ENCODE measurements at regions not wholly inside any gene's neighbourhood (a gene's known extent, or its start where the extent isn't known, plus 50 kb on each side); places are given as distances from the start of the nearest gene placed in this dataset.

DNA sequence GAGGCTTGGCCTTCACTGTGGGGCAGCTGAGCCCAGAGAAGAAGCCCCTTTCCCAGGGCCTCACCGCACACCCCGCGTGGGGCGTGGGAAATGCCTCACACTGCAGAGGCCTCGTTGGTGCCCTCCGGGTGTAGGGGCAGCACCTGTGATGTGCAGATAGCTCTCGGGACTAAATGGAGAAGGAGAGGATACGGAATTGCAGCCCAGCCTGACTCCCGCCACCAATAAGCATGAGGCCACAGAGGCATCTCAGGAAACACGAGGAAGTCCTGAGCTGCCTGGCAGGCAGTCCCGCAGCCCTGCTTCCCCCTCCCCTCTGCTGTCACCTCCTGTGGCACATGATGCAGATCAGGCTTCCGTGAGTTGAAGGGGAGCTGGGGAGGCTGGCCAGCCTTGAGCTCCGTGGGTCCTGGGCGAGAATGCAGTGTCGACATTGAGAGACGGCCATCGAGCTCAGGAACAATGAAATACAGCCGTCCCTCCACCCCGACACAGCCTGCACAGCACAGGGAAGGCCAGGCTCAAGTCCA lies 59.6 kb upstream of the PPP2R2D start:
- no peaks in the 10 kb centered on the region for H3K27me3 ChIP-seq
- H3K4me1 ChIP-seq = no peaks in the 10 kb centered on the region
- no peaks in the 10 kb centered on the region for H3K36me3 ChIP-seq
- H3K4me3 ChIP-seq (ENCODE audit: low read depth, low read length) = no peak overlapping the region
- TF ChIP-seq, protein P1, sequence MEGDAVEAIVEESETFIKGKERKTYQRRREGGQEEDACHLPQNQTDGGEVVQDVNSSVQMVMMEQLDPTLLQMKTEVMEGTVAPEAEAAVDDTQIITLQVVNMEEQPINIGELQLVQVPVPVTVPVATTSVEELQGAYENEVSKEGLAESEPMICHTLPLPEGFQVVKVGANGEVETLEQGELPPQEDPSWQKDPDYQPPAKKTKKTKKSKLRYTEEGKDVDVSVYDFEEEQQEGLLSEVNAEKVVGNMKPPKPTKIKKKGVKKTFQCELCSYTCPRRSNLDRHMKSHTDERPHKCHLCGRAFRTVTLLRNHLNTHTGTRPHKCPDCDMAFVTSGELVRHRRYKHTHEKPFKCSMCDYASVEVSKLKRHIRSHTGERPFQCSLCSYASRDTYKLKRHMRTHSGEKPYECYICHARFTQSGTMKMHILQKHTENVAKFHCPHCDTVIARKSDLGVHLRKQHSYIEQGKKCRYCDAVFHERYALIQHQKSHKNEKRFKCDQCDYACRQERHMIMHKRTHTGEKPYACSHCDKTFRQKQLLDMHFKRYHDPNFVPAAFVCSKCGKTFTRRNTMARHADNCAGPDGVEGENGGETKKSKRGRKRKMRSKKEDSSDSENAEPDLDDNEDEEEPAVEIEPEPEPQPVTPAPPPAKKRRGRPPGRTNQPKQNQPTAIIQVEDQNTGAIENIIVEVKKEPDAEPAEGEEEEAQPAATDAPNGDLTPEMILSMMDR (IDR thresholded peaks at IDR 0.05; ENCODE audit: low read depth, low read length) = no peak
- no peaks in the 10 kb centered on the region for H3K9me3 ChIP-seq
- DNase-seq = no peak

DNA sequence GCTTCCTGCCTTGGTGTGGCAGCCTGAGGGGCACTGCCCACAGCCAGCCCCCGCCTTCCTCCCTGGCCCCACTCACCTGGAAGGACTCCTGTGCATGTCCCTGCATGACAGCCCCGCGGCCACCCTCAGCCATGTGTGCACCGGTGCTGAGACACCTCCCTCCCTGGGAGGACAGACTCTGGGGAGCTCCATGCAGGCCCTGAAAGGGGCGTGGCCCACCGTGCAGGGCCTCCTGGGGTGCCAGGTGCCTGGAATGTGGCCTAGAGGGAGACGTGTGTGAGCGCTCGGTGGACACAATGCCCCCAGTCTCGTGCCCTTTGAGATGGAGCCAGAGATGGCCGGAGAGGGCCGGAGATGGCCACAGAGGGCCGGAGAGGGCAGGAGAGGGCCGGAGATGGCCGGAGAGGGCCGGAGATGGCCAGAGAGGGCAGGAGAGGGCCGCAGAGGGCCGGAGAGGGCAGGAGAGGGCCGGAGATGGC lies 59.1 kb upstream of the PPP2R2D start:
- Histone ChIP-seq H3K9me3 (no peaks in the 10 kb centered on the region), H3K4me3 (ENCODE audit: low read depth, low read length) (no peak overlapping the region), H3K36me3 (no peaks in the 10 kb centered on the region), H3K27me3 (no peaks in the 10 kb centered on the region), H3K4me1 (no peaks in the 10 kb centered on the region)
- DNase-seq = peak; percentile 2
- TF ChIP-seq, protein P1 (IDR thresholded peaks at IDR 0.05; ENCODE audit: low read depth, low read length) = no peak

DNA sequence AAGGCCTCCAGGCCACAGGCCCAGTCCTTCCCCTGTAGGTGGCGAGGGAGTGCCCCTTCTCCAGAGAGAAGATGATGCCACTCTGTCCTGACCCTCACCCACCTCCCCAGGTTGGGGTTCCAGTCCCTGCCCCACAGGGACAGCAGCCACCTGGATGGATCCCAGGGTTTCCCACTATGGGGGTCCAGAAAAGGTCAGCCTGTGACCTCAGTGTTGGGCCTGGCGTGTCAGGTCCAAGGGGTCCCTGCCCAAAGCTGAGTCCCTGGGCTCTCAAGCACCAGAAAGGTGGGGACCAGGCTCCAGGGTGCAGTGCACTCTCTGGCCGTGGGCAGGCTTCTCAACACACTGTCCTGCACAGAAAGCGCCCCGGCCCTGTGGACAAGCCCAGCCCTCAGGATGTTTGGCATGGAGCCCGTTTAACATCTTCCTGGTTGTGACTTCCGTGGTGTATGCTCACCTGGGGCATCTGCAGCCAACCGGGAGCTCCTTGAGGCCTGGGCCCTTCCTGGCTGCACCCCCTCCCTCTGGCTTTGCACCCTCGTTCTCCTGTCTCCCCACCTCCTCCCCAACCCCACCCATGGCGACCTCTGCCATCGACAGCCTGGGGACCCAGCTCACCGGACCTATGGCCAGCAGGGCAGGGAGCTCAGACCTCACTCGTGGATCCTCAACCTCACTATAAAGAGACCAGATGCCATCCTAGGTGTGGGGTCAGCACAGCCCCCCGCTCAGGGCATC lies 58.3 kb upstream of the PPP2R2D start:
- H3K36me3 ChIP-seq = no peaks in the 10 kb centered on the region
- TF ChIP-seq, protein P1 (IDR thresholded peaks at IDR 0.05; ENCODE audit: low read depth, low read length) = no peak
- H3K4me3 ChIP-seq (ENCODE audit: low read depth, low read length) = no peak overlapping the region
- H3K9me3 ChIP-seq = no peaks in the 10 kb centered on the region
- no peaks in the 10 kb centered on the region for H3K27me3 ChIP-seq
- no peaks in the 10 kb centered on the region for H3K4me1 ChIP-seq
- peak; percentile 2 for DNase-seq

DNA sequence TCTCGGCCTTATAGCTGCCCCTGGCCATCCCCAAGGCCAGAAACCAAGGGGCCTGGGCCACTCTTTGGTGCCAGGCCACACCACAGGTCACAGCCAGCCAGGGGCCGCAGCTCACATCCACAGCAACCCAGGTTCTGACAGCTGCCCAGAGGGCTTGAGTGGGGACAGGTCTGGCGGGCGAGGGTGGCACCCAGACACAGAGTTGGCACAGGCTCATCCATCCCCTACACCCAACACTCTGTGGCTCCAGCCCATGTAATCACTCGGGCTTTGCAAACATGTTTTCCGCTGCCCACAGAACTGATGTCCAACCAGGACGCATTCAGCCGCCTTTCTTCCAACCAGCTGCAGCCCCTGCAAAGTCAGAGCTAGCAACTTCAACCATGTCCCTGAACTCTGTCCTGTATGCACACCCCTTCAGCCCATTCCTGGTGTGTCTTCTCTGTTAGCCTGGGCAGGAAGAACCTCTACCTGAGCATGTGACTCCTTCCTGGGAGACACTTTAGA lies 57.7 kb upstream of the PPP2R2D start:
- DNase-seq = peak; percentile 1
- TF ChIP-seq, protein P1 (IDR thresholded peaks at IDR 0.05; ENCODE audit: low read depth, low read length) = no peak
- no peak overlapping the region for H3K4me3 ChIP-seq (ENCODE audit: low read depth, low read length)
- H3K9me3 ChIP-seq = no peaks in the 10 kb centered on the region
- H3K4me1 ChIP-seq = no peaks in the 10 kb centered on the region
- no peaks in the 10 kb centered on the region for H3K36me3 ChIP-seq
- no peaks in the 10 kb centered on the region for H3K27me3 ChIP-seq

DNA sequence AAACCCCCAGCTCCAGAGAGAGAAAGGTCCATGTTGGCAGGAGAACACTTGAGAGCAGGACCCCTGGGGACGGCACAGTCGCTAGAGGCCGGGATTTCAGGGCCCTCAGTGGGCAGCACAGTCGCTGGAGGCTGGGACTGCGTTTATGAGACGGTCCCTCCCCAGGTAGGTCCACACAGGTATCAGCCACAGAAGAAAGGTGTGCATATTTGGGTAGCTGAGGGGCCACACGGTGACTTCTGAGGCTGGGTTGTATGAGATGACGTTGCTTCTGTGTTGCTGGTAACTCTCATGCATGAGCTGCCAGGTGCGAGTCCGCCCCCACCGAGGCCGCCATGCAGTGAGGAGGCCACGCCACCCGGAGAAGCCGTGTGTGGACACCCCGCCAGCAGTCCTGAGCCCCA lies 56.9 kb upstream of the PPP2R2D start:
- Histone ChIP-seq H3K27me3 (no peaks in the 10 kb centered on the region), H3K4me1 (no peaks in the 10 kb centered on the region), H3K4me3 (ENCODE audit: low read depth, low read length) (no peak overlapping the region), H3K9me3 (no peaks in the 10 kb centered on the region), H3K36me3 (no peaks in the 10 kb centered on the region)
- TF ChIP-seq, protein P1 (IDR thresholded peaks at IDR 0.05; ENCODE audit: low read depth, low read length) = no peak
- DNase-seq = no peak

DNA sequence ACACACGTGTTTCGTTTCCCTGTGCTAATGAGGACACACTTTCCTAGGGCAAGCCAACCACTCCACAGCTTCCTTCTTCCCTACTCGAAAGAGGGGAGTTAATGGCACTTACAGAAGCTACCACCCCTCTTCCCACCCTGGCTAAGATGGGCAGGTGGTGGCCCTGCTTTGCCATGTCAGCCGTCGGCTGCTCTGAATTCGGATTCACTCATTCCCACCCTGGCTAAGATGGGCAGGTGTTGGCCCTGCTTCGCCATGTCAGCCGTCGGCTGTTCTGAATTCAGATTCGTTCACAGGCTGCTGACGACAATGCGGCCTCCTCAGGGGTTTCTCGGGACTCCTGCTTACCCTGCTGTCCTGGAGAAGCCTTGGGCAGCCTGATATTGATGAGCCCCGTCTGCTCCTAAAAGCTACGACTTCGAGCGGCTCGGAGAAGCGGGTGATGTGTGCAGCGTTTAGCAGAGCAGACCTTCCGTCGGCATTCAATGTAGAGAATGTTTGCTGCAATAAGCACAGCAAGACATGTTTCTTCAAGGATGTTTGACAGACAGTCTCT lies 56.2 kb upstream of the PPP2R2D start:
- no peaks in the 10 kb centered on the region for H3K27me3 ChIP-seq
- no peaks in the 10 kb centered on the region for H3K4me1 ChIP-seq
- H3K9me3 ChIP-seq = no peaks in the 10 kb centered on the region
- DNase-seq = no peak
- no peaks in the 10 kb centered on the region for H3K36me3 ChIP-seq
- TF ChIP-seq, protein P1 (IDR thresholded peaks at IDR 0.05; ENCODE audit: low read depth, low read length) = no peak
- no peak overlapping the region for H3K4me3 ChIP-seq (ENCODE audit: low read depth, low read length)

Data from BE2C (cell line).